BE2C (cell line): ENCODE measurements at regions not wholly inside any gene's neighbourhood (a gene's known extent, or its start where the extent isn't known, plus 50 kb on each side); places are given as distances from the start of the nearest gene placed in this dataset.

Experiments used
- DNase-seq: peaks from one replicate; pipeline ENCODE4 v3.0.0-alpha.2; 2020
- H3K27me3 ChIP-seq: fragments of 250-450 bp; sonication (Bioruptor Pico); 2 replicates; pipeline ENCODE4 v1.5.1; 2020; ENCODE audit warnings: mild to moderate bottlenecking
- H3K36me3 ChIP-seq: fragments of 250-450 bp; sonication (Bioruptor Pico); 2 replicates; pipeline ENCODE4 v1.5.1; 2020; ENCODE audit warnings: mild to moderate bottlenecking
- H3K4me1 ChIP-seq: fragments of 250-450 bp; sonication (Bioruptor Pico); 2 replicates; pipeline ENCODE4 v1.5.1; 2020
- H3K4me3 ChIP-seq: 2 replicates; pipeline ENCODE4 v1.5.1; 2011; ENCODE audit warnings: low read depth, low read length
- H3K9me3 ChIP-seq: fragments of 250-450 bp; sonication (Bioruptor Pico); 2 replicates; pipeline ENCODE4 v1.5.1; 2020
- TF ChIP-seq, protein P1 (sequence below): IDR thresholded peaks from 2 replicates; pipeline ENCODE4 v1.5.1; 2012; ENCODE audit warnings: mild to moderate bottlenecking, low read depth, low read length

DNA sequence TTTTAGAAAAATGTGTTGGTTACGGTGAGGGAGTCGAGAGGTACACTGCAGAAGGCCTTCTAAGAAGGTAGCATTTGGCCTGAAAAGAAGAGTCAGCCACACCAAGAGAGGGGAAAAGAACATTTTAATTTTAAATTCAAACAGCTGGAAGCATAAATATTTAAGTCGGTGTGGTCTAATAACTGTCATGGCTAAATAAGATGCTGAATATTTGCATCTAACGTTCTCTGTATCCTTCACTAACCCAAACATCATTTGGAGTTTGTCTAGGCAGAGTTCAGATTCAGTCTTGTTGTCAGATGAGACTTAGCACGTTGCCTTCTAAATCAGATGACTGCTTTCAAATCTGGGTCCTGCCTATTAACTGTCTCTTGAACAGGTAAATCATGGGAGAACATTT is 583.3 kb downstream of the DIPK2A start:
- no peaks in the 10 kb centered on the region for H3K4me1 ChIP-seq
- no peak overlapping the region for H3K4me3 ChIP-seq
- no peak for DNase-seq
- H3K27me3 ChIP-seq: no peaks in the 10 kb centered on the region
- no peaks in the 10 kb centered on the region for H3K36me3 ChIP-seq
- TF ChIP-seq, protein P1, sequence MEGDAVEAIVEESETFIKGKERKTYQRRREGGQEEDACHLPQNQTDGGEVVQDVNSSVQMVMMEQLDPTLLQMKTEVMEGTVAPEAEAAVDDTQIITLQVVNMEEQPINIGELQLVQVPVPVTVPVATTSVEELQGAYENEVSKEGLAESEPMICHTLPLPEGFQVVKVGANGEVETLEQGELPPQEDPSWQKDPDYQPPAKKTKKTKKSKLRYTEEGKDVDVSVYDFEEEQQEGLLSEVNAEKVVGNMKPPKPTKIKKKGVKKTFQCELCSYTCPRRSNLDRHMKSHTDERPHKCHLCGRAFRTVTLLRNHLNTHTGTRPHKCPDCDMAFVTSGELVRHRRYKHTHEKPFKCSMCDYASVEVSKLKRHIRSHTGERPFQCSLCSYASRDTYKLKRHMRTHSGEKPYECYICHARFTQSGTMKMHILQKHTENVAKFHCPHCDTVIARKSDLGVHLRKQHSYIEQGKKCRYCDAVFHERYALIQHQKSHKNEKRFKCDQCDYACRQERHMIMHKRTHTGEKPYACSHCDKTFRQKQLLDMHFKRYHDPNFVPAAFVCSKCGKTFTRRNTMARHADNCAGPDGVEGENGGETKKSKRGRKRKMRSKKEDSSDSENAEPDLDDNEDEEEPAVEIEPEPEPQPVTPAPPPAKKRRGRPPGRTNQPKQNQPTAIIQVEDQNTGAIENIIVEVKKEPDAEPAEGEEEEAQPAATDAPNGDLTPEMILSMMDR: no peak
- no peaks in the 10 kb centered on the region for H3K9me3 ChIP-seq

DNA sequence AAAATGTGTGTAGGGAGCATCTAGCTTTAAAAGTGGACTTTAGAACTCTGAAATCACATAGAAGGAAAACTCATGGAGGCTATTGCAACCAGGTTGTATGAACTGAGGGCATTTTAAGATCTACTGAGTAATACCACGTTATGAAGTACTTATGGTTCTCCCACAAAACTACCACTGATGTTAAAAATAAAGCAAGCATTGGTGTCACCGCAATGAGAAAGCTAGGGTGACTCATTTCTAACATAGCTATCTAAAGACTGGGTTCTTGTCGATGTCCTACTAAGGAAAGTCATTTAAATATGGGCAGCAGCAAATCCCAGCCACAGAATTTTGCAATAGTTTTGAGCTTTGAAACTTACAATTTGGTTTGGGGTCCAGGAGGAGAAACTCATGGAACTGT is 584.8 kb downstream of the DIPK2A start:
- no peaks in the 10 kb centered on the region for H3K36me3 ChIP-seq
- no peaks in the 10 kb centered on the region for H3K9me3 ChIP-seq
- H3K4me1 ChIP-seq: no peaks in the 10 kb centered on the region
- no peak overlapping the region for H3K4me3 ChIP-seq
- TF ChIP-seq, protein P1: no peak
- DNase-seq: no peak
- no peaks in the 10 kb centered on the region for H3K27me3 ChIP-seq

DNA sequence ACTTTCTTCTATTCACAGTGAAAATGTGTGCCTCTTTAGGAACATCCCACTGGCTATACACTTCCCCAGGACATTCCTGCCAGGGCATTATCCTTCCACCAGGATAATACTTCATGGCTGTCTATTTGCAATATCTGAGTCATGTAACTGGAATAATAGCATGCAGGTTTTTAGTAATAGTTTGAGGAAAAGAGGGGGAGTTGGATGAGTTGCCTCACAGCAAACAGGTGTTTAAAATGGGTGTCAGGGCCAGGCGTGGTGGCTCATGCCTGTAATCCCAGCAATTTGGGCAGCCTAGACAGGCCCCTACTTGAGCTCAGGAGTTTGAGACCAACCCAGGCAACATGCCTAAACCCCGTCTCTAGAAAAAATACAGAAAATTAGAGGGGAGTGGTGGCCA is 585.9 kb downstream of the DIPK2A start:
- H3K36me3 ChIP-seq: no peaks in the 10 kb centered on the region
- no peak overlapping the region for H3K4me3 ChIP-seq
- no peaks in the 10 kb centered on the region for H3K9me3 ChIP-seq
- H3K27me3 ChIP-seq: no peaks in the 10 kb centered on the region
- no peak for DNase-seq
- TF ChIP-seq, protein P1: no peak
- no peaks in the 10 kb centered on the region for H3K4me1 ChIP-seq

DNA sequence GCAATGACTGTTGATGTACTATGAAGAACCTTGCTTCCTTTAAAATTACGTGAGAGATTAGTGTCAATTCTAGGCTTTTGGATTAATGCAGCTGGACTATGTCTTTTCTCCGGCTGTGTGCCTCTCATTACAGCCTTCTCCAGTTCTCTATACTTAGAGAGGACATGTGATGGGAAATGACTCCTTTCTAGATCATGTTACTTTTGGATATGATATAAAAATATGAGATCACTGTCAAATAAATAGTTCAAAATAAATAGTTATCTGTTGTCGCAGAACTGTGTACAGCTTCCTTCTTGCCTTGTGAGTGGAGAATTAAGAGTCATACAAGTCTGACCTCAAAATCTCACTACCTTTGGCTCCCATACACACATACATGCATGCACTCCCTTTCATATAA is 592.4 kb downstream of the DIPK2A start:
- no peaks in the 10 kb centered on the region for H3K36me3 ChIP-seq
- H3K4me1 ChIP-seq: no peaks in the 10 kb centered on the region
- no peaks in the 10 kb centered on the region for H3K27me3 ChIP-seq
- TF ChIP-seq, protein P1: no peak
- no peak for DNase-seq
- no peaks in the 10 kb centered on the region for H3K9me3 ChIP-seq
- no peak overlapping the region for H3K4me3 ChIP-seq

DNA sequence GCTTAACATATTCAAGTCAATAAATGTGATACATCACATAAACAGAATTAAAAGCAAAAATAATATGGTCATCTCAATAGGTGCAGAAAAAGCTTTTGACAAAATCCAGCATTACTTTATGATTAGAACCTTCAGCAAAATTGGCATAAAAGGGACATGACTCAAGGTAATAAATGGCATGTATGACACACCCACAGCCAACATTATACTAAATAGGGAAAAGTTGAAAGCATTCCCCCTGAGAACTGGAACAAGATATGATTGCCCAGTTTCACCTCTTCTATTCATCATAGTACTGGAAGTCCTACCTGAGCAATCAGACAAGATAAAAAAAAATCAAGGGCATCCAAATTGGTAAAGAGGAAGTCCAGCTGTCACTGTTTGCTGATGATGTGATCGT is 594.7 kb downstream of the DIPK2A start:
- Histone ChIP-seq H3K4me1 (no peaks in the 10 kb centered on the region), H3K9me3 (no peaks in the 10 kb centered on the region), H3K36me3 (no peaks in the 10 kb centered on the region), H3K4me3 (no peak overlapping the region), H3K27me3 (no peaks in the 10 kb centered on the region)
- TF ChIP-seq, protein P1: no peak
- no peak for DNase-seq

DNA sequence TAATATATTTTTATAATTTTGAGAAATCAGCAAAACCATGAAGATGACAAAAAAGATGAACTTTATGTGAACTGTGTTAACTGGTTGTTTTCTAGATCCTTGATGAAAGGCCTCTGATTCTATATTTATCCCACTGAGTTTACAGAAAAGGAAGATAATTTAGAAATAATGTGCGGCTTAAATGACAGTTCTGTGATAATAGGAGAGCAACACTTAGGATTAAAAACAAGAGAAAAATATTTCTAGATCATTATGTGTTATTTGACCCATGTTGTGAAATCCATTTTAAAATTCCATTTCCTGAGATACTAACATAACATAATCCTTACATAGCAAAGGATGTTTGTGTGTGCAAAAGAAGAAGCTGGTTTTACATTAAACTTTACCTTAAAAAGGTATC is 598.0 kb downstream of the DIPK2A start:
- Histone ChIP-seq H3K36me3 (no peaks in the 10 kb centered on the region), H3K9me3 (no peaks in the 10 kb centered on the region), H3K4me1 (no peaks in the 10 kb centered on the region), H3K27me3 (no peaks in the 10 kb centered on the region), H3K4me3 (no peak overlapping the region)
- TF ChIP-seq, protein P1: no peak
- no peak for DNase-seq
